LNCAP (cell line): ENCODE measurements at regions not wholly inside any gene's neighbourhood (a gene's known extent, or its start where the extent isn't known, plus 50 kb on each side); places are given as distances from the start of the nearest gene placed in this dataset.

ENCODE experiments used
- TF ChIP-seq, protein P1 (sequence below): fragments of 450-650 bp; IDR thresholded peaks from 2 replicates; pipeline ENCODE4 v1.5.1; 2017; ENCODE audit warnings: mild to moderate bottlenecking

DNA sequence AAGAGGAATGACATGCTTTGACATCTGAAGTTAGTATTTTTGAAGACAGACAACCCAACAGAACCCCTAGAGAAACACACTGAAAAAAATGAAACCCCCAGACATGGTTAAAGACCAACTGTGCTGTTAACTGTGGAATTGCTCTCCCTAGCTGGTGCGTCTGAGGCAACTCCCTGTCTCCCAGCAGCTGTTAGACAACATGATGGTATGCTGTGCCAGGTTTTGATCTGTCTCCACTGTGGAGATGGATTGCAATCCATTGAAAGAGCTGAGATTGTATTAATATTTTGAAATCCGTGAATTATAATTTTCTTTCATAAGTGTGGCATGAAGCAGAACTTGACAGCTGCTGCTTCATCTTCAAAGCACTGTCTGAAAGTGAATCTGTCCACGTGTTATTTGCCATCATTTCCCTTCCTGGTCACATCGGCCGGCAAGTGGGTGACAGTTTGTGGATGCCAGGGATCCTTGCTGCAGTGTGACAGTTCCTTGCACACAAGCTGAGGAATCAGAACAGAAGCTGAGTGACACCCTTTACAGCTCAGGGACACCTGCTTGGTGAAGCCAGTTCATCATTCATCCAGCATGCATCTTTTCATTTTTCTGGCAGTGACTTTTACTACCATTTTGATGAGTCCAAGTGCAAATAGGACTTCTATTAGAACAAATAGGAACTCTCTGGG lies 58.2 kb upstream of the ACSL3 start:
- TF ChIP-seq, protein P1, sequence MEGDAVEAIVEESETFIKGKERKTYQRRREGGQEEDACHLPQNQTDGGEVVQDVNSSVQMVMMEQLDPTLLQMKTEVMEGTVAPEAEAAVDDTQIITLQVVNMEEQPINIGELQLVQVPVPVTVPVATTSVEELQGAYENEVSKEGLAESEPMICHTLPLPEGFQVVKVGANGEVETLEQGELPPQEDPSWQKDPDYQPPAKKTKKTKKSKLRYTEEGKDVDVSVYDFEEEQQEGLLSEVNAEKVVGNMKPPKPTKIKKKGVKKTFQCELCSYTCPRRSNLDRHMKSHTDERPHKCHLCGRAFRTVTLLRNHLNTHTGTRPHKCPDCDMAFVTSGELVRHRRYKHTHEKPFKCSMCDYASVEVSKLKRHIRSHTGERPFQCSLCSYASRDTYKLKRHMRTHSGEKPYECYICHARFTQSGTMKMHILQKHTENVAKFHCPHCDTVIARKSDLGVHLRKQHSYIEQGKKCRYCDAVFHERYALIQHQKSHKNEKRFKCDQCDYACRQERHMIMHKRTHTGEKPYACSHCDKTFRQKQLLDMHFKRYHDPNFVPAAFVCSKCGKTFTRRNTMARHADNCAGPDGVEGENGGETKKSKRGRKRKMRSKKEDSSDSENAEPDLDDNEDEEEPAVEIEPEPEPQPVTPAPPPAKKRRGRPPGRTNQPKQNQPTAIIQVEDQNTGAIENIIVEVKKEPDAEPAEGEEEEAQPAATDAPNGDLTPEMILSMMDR, result no peak

DNA sequence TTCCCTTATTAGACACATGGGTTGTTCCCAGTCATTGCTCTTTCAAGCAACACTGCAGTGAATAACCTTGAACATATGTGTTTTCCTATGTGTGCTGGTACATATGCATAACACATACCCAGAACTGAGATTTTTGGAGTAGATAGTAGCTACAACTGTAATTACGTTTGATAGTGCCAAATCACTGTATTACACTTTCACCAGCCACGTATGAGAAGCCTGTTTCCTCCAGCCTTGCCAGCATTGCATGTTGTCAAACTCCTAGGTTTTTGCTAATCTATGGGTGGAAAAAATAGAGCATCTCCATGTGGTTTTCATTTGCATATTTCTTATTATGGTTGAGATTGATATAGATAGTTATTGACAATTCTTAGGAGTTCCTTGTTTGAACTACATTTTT lies 56.5 kb upstream of the ACSL3 start:
- TF ChIP-seq, protein P1, result no peak

DNA sequence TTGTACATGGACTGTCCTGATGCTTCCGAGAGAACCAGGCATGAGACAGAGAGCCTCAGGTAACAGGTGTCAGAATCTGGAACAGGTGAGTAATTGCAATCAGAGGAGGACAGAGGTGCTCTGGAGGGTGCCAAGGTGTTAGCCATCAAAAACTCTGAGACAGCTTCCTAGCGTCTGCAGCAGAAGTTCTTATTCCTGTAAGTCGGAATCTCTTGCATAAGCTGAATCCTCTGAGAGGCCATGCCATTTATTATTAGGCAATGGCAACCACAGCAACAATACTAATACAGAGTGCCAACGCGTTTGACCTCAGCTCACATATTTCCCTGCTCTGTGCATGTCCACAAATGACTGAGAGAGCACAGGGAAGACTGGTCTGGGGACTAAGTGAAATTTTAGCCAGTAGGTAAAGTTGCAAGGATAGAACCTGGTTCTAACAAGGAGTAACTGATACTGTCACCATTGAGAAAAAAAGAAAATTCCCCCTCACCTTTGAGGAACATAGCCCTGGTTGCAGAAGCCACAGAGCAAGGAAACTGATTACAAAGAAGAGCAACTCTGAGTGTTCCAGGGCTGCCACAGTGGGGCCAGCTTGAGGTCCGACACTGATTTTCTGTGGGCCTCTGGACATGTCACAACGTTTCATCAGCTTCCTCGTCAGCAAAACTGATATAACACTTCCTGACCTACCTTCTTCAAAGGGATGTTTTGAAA lies 55.1 kb upstream of the ACSL3 start:
- TF ChIP-seq, protein P1, result no peak

DNA sequence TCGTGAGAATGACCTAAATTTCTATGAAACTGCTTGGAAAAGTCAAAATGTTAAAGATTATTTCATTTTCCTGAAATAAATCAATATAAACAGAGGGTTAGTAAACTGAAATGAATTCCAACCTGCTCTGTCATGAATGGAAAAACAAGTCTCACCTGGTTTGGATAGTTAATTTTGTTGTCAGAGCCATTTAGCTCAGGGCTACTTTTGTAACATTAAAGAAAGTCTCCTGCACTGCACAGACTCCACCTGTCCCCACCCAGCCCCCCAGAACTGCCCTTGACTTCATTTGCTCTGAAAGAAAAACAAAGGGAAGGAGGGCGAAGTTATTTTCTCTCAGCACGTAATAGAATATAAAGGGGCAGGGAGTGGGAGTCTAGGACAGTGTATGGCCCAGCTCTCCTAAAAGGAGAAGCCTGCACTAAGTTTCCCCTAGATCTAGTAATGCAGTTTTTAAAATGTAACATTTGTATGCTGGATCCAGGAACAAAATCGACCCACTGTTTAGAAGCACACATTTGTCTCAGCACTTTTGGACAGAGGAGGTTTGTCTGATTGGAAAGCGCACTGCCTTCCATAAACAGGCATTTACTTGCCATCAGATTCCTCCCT lies 54.2 kb upstream of the ACSL3 start:
- TF ChIP-seq, protein P1, result no peak

DNA sequence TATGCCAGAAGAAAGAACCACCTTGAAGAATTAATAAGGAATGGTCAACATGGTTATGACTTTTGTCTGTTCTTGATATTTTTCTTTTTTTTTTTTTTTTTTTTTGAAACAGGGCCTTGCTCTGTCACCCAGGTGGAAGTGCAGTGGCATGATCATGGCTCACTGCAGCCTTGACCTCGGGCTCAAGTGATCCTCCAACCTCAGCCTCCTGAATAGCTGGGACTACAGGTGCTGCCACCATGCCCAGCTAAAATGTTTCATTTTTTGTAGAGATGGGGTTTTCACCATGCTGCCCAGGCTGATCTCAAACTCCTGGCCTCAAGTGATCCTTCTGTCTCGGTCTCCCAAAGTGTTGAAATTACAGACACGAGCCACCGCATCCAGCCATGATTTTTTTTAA lies 53.4 kb upstream of the ACSL3 start:
- TF ChIP-seq, protein P1, result no peak

DNA sequence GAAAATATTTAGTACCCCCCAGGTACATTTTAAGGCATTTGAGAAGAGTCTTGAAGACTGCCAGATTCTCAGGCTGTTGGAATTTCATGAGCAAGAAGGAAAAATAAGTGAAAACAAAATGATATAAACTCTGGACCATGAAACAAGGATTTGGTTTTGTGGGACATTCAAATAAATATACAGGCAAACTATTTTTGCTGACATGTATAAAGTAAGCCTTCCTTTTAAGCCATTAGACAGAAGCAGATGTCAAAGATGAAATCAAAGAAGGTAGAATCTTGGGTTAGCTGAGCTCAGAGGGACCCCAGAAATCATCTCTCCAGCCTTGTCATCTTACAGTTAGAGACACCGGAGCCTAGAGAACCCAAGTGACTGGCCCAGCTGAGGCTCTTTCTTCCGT lies 51.3 kb upstream of the ACSL3 start:
- TF ChIP-seq, protein P1, result no peak

DNA sequence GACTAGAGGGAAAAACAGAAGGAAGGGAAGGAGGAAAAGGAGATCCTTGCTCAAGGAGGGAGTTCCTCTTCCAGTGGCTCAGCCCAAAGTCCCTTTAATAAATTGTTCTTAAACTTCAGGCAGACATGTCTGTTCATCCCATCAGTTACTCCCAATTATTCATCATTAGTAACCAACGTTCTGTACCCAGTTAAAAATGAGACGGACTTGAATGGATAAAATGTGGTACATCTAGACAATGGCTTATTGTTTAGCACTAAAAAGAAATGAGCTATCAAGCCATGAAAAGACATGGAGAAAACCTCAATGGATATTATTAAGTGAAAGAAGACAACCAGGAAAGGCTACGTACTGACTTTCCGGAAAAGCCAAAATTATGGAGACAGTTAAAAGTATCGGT lies 50.8 kb upstream of the ACSL3 start:
- TF ChIP-seq, protein P1, result no peak
